Caco-2 (cell line): ENCODE measurements at regions not wholly inside any gene's neighbourhood (a gene's known extent, or its start where the extent isn't known, plus 50 kb on each side); places are given as distances from the start of the nearest gene placed in this dataset.

ENCODE experiments used
- BruUV-seq: library from RNA; stranded (reverse); fragments of 400-500 nt; replicated peaks from 2 replicates; lab custom pipeline; 2021; lab: Mats Ljungman, UMichigan
- CTCF ChIA-PET: fragments of 300-600 bp; sonication (Branson Sonifier 250); formaldehyde crosslinking; loops from one replicate; lab custom pipeline; 2022; ENCODE audit warnings: antibody characterized with exemption; lab: Charles Lee
- POLR2A ChIA-PET: fragments of 300-600 bp; sonication (Branson Sonifier 250); formaldehyde crosslinking; loops from one replicate; lab custom pipeline; 2022; ENCODE audit warnings: antibody characterized with exemption; lab: Charles Lee
- DNase-seq, 2 experiments: peaks; one replicate each; pipeline versions ENCODE4 v3.0.0 to v3.0.0-alpha.2; 2020 to 2022
- H3K27me3 ChIP-seq: replicated peaks from 2 replicates; pipeline ENCODE4 v1.6.0; 2011; ENCODE audit warnings: low read length; ENCODE audit not compliant: control insufficient read depth, insufficient read depth
- H3K36me3 ChIP-seq: 2 replicates; pipeline ENCODE4 v1.5.1; 2011; ENCODE audit warnings: low read length; ENCODE audit not compliant: control insufficient read depth, insufficient read depth
- H3K4me1 ChIP-seq: fragments of 250-450 bp; sonication (Bioruptor Pico); 2 replicates; pipeline ENCODE4 v1.5.1; 2020; ENCODE audit warnings: mild to moderate bottlenecking
- H3K4me3 ChIP-seq: 2 replicates; pipeline ENCODE4 v1.5.1; 2011; ENCODE audit warnings: low read depth, mild to moderate bottlenecking, control low read depth, low read length
- H3K9me3 ChIP-seq: fragments of 250-450 bp; sonication (Bioruptor Pico); 2 replicates; pipeline ENCODE4 v1.5.1; 2020; ENCODE audit warnings: mild to moderate bottlenecking, moderate library complexity
- H3K27ac Mint-ChIP-seq: one replicate; pipeline ENCODE4 v1.8.0; 2022; ENCODE audit warnings: mixed read lengths; ENCODE audit not compliant: unreplicated experiment
- H3K27me3 Mint-ChIP-seq: one replicate; pipeline ENCODE4 v1.8.0; 2022; ENCODE audit warnings: mixed read lengths; ENCODE audit not compliant: insufficient read depth, unreplicated experiment
- H3K36me3 Mint-ChIP-seq: one replicate; pipeline ENCODE4 v1.8.0; 2022; ENCODE audit warnings: mild to moderate bottlenecking, mixed read lengths; ENCODE audit not compliant: insufficient read depth, unreplicated experiment
- H3K4me1 Mint-ChIP-seq: one replicate; pipeline ENCODE4 v1.8.0; 2022; ENCODE audit warnings: low read depth, mixed read lengths; ENCODE audit not compliant: unreplicated experiment
- H3K4me3 Mint-ChIP-seq: one replicate; pipeline ENCODE4 v1.8.0; 2022; ENCODE audit warnings: mild to moderate bottlenecking, moderate library complexity, mixed read lengths; ENCODE audit not compliant: unreplicated experiment
- H3K9me3 Mint-ChIP-seq: one replicate; pipeline ENCODE4 v1.8.0; 2022; ENCODE audit warnings: mixed read lengths; ENCODE audit not compliant: unreplicated experiment
- CTCF ChIP-seq, 2 experiments: fragments of 200-600 bp in 1 of 2; IDR thresholded peaks; 1 replicate in 1 of 2; 2 replicates in 1 of 2; pipeline versions ENCODE4 v1.5.1 to v1.8.0; 2011 to 2022; ENCODE audit warnings: antibody characterized with exemption in 1 of 2, control low read depth in 1 of 2, inconsistent platforms in 1 of 2, low read depth in 1 of 2, low read length in 1 of 2, mild to moderate bottlenecking in 1 of 2, moderate library complexity in 1 of 2; ENCODE audit not compliant: insufficient read depth in 1 of 2, severe bottlenecking in 1 of 2, unreplicated experiment in 1 of 2
- intact Hi-C: fragments of 100-400 bp; cut with micrococcal nuclease; formaldehyde crosslinking; loops from one replicate; pipeline ENCODE4 v1.10.0; 2022; ENCODE audit not compliant: unreplicated experiment

GRCh38 chr5:124408738-124409453, 337.5 kb downstream of the ZNF608 start:
- H3K36me3 ChIP-seq: no peaks in the 10 kb centered on the region
- no peak overlapping the region for H3K4me3 Mint-ChIP-seq
- H3K4me3 ChIP-seq: no peak overlapping the region
- POLR2A ChIA-PET: no interaction called here
- no peak for DNase-seq
- CTCF ChIA-PET: no interaction called here
- peaks cover 17% of the 10 kb centered on the region for H3K9me3 Mint-ChIP-seq
- no peaks in the 10 kb centered on the region for H3K27me3 ChIP-seq
- H3K36me3 Mint-ChIP-seq: no peaks in the 10 kb centered on the region
- H3K9me3 ChIP-seq: peaks cover 4% of the 10 kb centered on the region; the same call in 1 of the 2 replicates
- H3K27ac Mint-ChIP-seq: no peak overlapping the region
- no peaks in the 10 kb centered on the region for H3K27me3 Mint-ChIP-seq
- no peak for TF ChIP-seq CTCF (IDR thresholded peaks at IDR 0.05; ENCODE audit: insufficient read depth in 1 of 2, low read depth in 1 of 2, low read length in 1 of 2, severe bottlenecking in 1 of 2, unreplicated experiment in 1 of 2)
- intact Hi-C loops: no loop called here
- H3K4me1 ChIP-seq: peaks cover 15% of the 10 kb centered on the region
- peaks cover 20% of the 10 kb centered on the region for H3K4me1 Mint-ChIP-seq
- BruUV-seq: no TSS peak

- BruUV-seq: no TSS peak
- no peak for TF ChIP-seq CTCF (IDR thresholded peaks at IDR 0.05; ENCODE audit: insufficient read depth in 1 of 2, low read depth in 1 of 2, low read length in 1 of 2, severe bottlenecking in 1 of 2, unreplicated experiment in 1 of 2)
- intact Hi-C loops: no loop called here
- no peak for DNase-seq
- Mint-ChIP-seq H3K4me1 (peaks cover 13% of the 10 kb centered on the region), H3K9me3 (no peaks in the 10 kb centered on the region), H3K4me3 (no peak overlapping the region), H3K27me3 (no peaks in the 10 kb centered on the region), H3K27ac (no peak overlapping the region), H3K36me3 (no peaks in the 10 kb centered on the region)
- Histone ChIP-seq H3K4me1 (peaks cover 15% of the 10 kb centered on the region), H3K27me3 (no peaks in the 10 kb centered on the region), H3K4me3 (no peak overlapping the region), H3K36me3 (no peaks in the 10 kb centered on the region), H3K9me3 (peaks cover 4% of the 10 kb centered on the region; the same call in 1 of the 2 replicates)
- POLR2A ChIA-PET: no interaction called here
- CTCF ChIA-PET: interaction anchor here (0.6 kb wide), 1 partner anchor 784 kb away, joined by 4 read pairs; no protein-coding TSS in a partner anchor
Observed at GRCh38 chr5:124404796-124405195, 341.6 kb downstream of the ZNF608 start.

GRCh38 chr5:124403281-124403680, 343.2 kb downstream of the ZNF608 start:
- POLR2A ChIA-PET: no interaction called here
- peak in 1 of 2 experiments; percentile 33 for DNase-seq
- H3K4me3 ChIP-seq: no peak overlapping the region

More at GRCh38 chr5:124403281-124403680, 343.2 kb downstream of the ZNF608 start:
- Mint-ChIP-seq H3K36me3 (no peaks in the 10 kb centered on the region), H3K27me3 (no peaks in the 10 kb centered on the region), H3K4me3 (no peak overlapping the region), H3K4me1 (peaks cover 11% of the 10 kb centered on the region), H3K27ac (no peak overlapping the region), H3K9me3 (no peaks in the 10 kb centered on the region)
- Histone ChIP-seq H3K9me3 (no peaks in the 10 kb centered on the region; the same call in 1 of the 2 replicates), H3K4me1 (0 out of 2 replicates have a peak, but pooled peaks cover 3% of the 10 kb centered on the region), H3K27me3 (no peaks in the 10 kb centered on the region), H3K36me3 (no peaks in the 10 kb centered on the region)
- CTCF ChIA-PET: no interaction called here
- no TSS peak for BruUV-seq
- intact Hi-C loops: no loop called here
- TF ChIP-seq CTCF (IDR thresholded peaks at IDR 0.05; ENCODE audit: insufficient read depth in 1 of 2, low read depth in 1 of 2, low read length in 1 of 2, severe bottlenecking in 1 of 2, unreplicated experiment in 1 of 2): no peak
